Esophagus (tissue), 2 donors: ENCODE measurements at regions not wholly inside any gene's neighbourhood (a gene's known extent, or its start where the extent isn't known, plus 50 kb on each side); places are given as distances from the start of the nearest gene placed in this dataset.

ENCODE experiments used
- H3K27ac ChIP-seq, 2 donors: one replicate each; pipeline ENCODE4 v1.5.1; 2013; ENCODE audit warnings: low read depth in 2 of 2, mild to moderate bottlenecking in 2 of 2, inconsistent platforms in 1 of 2, low read length in 1 of 2, moderate library complexity in 1 of 2
- H3K27me3 ChIP-seq, 2 donors: one replicate each; pipeline ENCODE4 v1.6.1; 2013; ENCODE audit warnings: low read length in 2 of 2, control low read depth in 1 of 2, mild to moderate bottlenecking in 1 of 2; ENCODE audit not compliant: insufficient read depth in 2 of 2, control insufficient read depth in 1 of 2
- H3K36me3 ChIP-seq, 2 donors: one replicate each; pipeline ENCODE4 v1.6.1; 2013; ENCODE audit warnings: low read length in 1 of 2; ENCODE audit not compliant: control insufficient read depth in 2 of 2, insufficient read depth in 2 of 2
- H3K4me1 ChIP-seq, 2 donors: one replicate each; pipeline ENCODE4 v1.6.1; 2013; ENCODE audit warnings: low read length in 1 of 2; ENCODE audit not compliant: control insufficient read depth in 2 of 2, insufficient read depth in 2 of 2
- H3K4me3 ChIP-seq, 2 donors: one replicate each; pipeline ENCODE4 v1.5.1; 2013; ENCODE audit warnings: low read length in 2 of 2, mild to moderate bottlenecking in 2 of 2, low read depth in 1 of 2, moderate library complexity in 1 of 2
- H3K9me3 ChIP-seq, 2 donors: one replicate each; pipeline ENCODE4 v1.6.1; 2013; ENCODE audit warnings: mild to moderate bottlenecking in 2 of 2, low read depth in 1 of 2, low read length in 1 of 2, moderate library complexity in 1 of 2; ENCODE audit not compliant: control insufficient read depth in 2 of 2, insufficient read depth in 1 of 2
- WGBS, 2 donors: extraction: QIAGEN DNeasy Blood & Tissue Kit; methylation state at CpG; one replicate each; pipeline ENCODE4 v1.1.7; 2013; 5-methylcytosine and 5-hydroxymethylcytosine counted together
- donor health status: healthy with polysubstance abuse.
- donor health status: Bipolar disorder and iron deficiency.

GRCh38 chr1:56339786-56340465 lies 239.4 kb downstream of the PLPP3 start:
- H3K27ac ChIP-seq: no peak overlapping the region
- H3K9me3 ChIP-seq: peaks cover 0 to 7% of the 10 kb centered on the region in 2 donors
- H3K4me1 ChIP-seq: no peaks in the 10 kb centered on the region
- H3K27me3 ChIP-seq: no peaks in the 10 kb centered on the region
- no peak overlapping the region for H3K4me3 ChIP-seq
- WGBS, 2 donors: 86% methylated on average over 6 of the region's 6 CpGs
- H3K36me3 ChIP-seq: no peaks in the 10 kb centered on the region

DNA sequence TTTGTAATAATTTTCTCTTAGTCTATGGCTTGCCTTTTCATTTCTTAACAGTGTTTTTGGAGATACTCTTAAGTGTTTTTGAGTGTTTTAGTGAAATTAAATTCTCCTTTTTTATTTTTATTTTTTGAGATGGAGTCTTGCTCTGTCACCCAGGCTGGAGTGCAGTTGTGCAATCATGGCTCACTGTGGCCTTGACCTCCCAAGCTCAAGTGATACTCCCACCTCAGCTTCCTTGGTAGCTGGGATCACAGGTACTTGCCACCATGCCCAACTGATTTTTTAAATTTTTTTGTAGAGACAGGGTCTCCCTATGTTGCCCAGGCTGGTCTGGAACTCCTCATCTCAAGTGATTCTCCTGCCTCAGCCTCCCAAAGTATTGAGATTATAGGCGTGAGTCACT lies 240.3 kb downstream of the PLPP3 start:
- Histone ChIP-seq H3K4me1 (no peaks in the 10 kb centered on the region), H3K36me3 (no peaks in the 10 kb centered on the region), H3K9me3 (peaks cover 0 to 7% of the 10 kb centered on the region in 2 donors), H3K27ac (no peak overlapping the region), H3K27me3 (no peaks in the 10 kb centered on the region), H3K4me3 (no peak overlapping the region)
- whole genome bisulfite sequencing, 2 donors: 80% methylated on average over 1 of the region's 1 CpG

- no peaks in the 10 kb centered on the region for H3K36me3 ChIP-seq
- no peak overlapping the region for H3K27ac ChIP-seq
- 76 to 90% methylated on average over 2 of the region's 2 CpGs for WGBS, 2 donors
- no peaks in the 10 kb centered on the region for H3K27me3 ChIP-seq
- no peak overlapping the region for H3K4me3 ChIP-seq
- peaks cover 0 to 5% of the 10 kb centered on the region in 2 donors for H3K9me3 ChIP-seq
- no peaks in the 10 kb centered on the region for H3K4me1 ChIP-seq
Measured at GRCh38 chr1:56336982-56337381, 242.4 kb downstream of the PLPP3 start.

- 84 to 92% methylated on average over 1 of the region's 1 CpG for WGBS, 2 donors
- no peak overlapping the region for H3K4me3 ChIP-seq
- H3K27me3 ChIP-seq: no peaks in the 10 kb centered on the region
- peaks cover 0 to 2% of the 10 kb centered on the region in 2 donors for H3K9me3 ChIP-seq
- H3K36me3 ChIP-seq: no peaks in the 10 kb centered on the region
- no peaks in the 10 kb centered on the region for H3K4me1 ChIP-seq
- no peak overlapping the region for H3K27ac ChIP-seq
Measured at GRCh38 chr1:56335394-56335793, 244.0 kb downstream of the PLPP3 start.

DNA sequence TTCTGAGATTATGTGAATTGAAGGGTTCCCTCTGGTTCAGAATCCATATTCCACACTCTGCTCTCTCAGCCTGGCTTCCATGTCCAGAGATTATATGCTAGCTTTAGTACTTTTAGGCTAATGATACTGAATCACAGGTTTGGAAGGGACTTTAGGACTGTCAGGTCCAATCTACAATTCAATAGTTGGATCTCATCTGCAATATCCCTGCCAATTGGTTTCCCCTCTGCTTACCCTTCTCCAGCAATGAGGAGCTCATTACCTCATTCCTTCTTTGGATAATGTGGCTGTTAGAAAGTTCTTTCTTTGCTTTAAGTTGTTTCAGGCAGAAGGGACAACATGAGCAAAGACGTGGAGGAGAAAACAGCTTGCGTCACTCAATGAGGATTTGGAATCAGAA lies 245.3 kb downstream of the PLPP3 start:
- Histone ChIP-seq H3K4me1 (no peaks in the 10 kb centered on the region), H3K27ac (no peak overlapping the region), H3K27me3 (no peaks in the 10 kb centered on the region), H3K9me3 (no peaks in the 10 kb centered on the region), H3K36me3 (no peaks in the 10 kb centered on the region), H3K4me3 (no peak overlapping the region)
- 87 to 90% methylated on average over 2 of the region's 2 CpGs for WGBS, 2 donors

GRCh38 chr1:56333461-56333860 lies 245.9 kb downstream of the PLPP3 start:
- H3K36me3 ChIP-seq: no peaks in the 10 kb centered on the region
- H3K9me3 ChIP-seq: no peaks in the 10 kb centered on the region
- H3K4me3 ChIP-seq: no peak overlapping the region
- H3K27ac ChIP-seq: no peak overlapping the region
- H3K27me3 ChIP-seq: no peaks in the 10 kb centered on the region
- no peaks in the 10 kb centered on the region for H3K4me1 ChIP-seq
- 95 to 96% methylated on average over 2 of the region's 2 CpGs for WGBS, 2 donors

DNA sequence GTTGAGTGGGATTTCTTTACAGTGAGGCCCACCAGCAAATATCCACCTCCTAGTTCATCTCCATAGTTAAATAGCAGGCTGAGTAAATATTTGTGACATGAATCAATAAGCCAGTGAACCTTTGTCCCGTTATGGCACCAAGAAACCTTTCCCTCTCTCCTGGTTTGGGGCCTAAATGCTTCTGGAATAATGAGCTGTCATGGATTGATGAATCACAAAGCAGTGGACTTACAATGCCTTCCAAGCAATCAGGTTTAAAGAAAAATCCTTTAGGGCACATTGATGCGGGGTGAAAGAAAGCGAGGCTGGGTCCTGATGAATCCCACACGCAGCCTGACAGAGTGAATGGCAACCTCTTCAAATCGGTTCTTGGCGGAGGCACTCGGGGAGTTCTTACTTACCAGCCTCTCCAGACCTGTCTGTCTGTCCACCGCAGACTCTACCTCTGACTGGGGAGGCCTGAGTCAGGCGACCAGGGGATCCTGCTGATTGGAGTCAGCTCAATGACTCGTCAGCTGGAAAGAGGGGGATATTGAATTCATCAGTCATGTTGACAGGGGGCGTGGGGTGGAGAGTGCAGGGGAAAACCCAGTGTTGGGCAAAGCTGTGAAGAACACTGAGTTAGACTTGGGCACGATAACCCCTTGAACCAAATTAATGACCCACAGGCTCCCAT lies 247.3 kb downstream of the PLPP3 start:
- H3K4me3 ChIP-seq: no peak overlapping the region
- 65 to 69% methylated on average over 12 of the region's 12 CpGs for WGBS, 2 donors
- H3K27ac ChIP-seq: no peak overlapping the region
- no peaks in the 10 kb centered on the region for H3K36me3 ChIP-seq
- no peaks in the 10 kb centered on the region for H3K9me3 ChIP-seq
- H3K27me3 ChIP-seq: no peaks in the 10 kb centered on the region
- no peaks in the 10 kb centered on the region for H3K4me1 ChIP-seq

DNA sequence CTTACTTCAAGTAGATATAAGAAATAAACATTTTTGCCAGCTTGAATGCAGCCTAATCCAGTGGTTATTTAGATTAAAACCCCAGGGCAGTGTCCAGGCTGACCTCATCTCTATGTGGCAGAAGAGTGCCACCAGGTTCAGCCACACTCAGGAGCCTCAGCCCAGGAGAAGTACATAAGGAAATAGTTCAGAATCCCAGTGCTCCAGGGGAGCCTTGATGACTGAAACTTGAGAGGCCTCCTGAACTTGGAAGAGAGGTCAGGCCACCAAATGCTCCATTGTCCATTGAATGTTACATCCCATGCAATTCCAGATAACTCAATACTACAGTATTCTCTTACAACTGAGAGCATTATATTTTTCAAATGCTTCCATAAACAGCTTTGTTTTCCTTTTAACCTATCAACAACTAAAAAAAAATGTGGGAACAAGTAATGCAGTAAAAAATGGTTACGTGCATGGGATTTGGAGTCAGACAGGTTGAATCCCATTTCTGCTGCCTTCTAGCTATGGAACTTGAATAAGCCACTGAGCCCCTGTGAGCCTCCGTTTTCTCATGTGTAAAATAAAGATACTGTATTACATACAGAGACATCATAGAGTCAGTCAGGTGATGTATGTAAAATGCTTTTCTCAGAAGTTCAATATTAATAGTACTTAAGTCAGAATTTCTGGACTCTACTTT lies 248.0 kb downstream of the PLPP3 start:
- H3K36me3 ChIP-seq: no peaks in the 10 kb centered on the region
- no peaks in the 10 kb centered on the region for H3K4me1 ChIP-seq
- H3K9me3 ChIP-seq: no peaks in the 10 kb centered on the region
- H3K27ac ChIP-seq: no peak overlapping the region
- H3K27me3 ChIP-seq: no peaks in the 10 kb centered on the region
- no peak overlapping the region for H3K4me3 ChIP-seq
- 89 to 95% methylated on average over 2 of the region's 2 CpGs for WGBS, 2 donors

DNA sequence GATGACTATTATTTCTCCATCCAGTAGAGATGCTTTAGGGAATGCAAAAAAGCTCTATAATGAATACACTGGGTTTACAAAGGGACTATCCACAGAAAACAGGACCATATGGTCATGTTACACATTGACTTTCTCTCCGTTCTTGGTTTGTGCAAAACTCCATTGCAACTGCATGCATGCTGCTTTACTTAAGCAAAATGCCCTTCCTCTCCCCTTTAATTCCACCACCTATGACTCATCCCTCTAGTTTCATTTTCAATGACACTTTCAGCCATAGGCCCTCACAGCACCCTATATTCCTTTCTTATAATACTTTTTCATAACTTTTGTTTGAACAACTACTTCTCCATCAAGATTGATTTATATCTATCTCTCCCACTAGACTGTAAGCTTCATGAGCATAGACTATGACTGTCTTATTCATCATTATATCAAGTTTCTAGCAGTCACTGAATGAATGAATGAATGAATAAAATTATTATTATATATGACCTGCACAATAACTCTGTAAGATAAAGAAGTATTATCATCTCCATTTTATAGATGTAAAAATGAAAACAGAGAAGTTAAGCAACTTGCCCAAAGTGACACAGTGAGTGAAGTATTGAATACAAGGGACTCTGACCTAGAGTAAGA lies 248.9 kb downstream of the PLPP3 start:
- Histone ChIP-seq H3K9me3 (no peaks in the 10 kb centered on the region), H3K4me3 (no peak overlapping the region), H3K27me3 (no peaks in the 10 kb centered on the region), H3K36me3 (no peaks in the 10 kb centered on the region), H3K4me1 (no peaks in the 10 kb centered on the region), H3K27ac (no peak overlapping the region)
- WGBS, 2 donors: 43 to 56% methylated on average over 1 of the region's 1 CpG
